ENCODE measurements at regions not wholly inside any gene's neighbourhood (a gene's known extent, or its start where the extent isn't known, plus 50 kb on each side); places are given as distances from the start of the nearest gene placed in this dataset.

GRCh38 chr2:34070196-34070595, 471.1 kb upstream of the FAM98A start:
- H3K27me3 Mint-ChIP-seq (ENCODE audit: low read depth), result peaks cover 14% of the 10 kb centered on the region
- DNase-seq (ENCODE audit: low spot score), result no peak
- H3K4me1 Mint-ChIP-seq (ENCODE audit: low read depth), result no peaks in the 10 kb centered on the region
- H3K36me3 Mint-ChIP-seq (ENCODE audit: low read depth), result no peaks in the 10 kb centered on the region
- no peaks in the 10 kb centered on the region for H3K9me3 Mint-ChIP-seq (ENCODE audit: low read depth)
- no peak for TF ChIP-seq CTCF (IDR thresholded peaks at IDR 0.05)
- no peak overlapping the region for H3K4me3 Mint-ChIP-seq (ENCODE audit: unreplicated experiment)
- no peak overlapping the region for H3K27ac Mint-ChIP-seq (ENCODE audit: unreplicated experiment)

- Mint-ChIP-seq H3K27me3 (ENCODE audit: low read depth) (peaks cover 13% of the 10 kb centered on the region), H3K27ac (ENCODE audit: unreplicated experiment) (no peak overlapping the region), H3K36me3 (ENCODE audit: low read depth) (no peaks in the 10 kb centered on the region), H3K4me1 (ENCODE audit: low read depth) (no peaks in the 10 kb centered on the region), H3K4me3 (ENCODE audit: unreplicated experiment) (no peak overlapping the region), H3K9me3 (ENCODE audit: low read depth) (no peaks in the 10 kb centered on the region)
- TF ChIP-seq CTCF (IDR thresholded peaks at IDR 0.05), result no peak
- no peak for DNase-seq (ENCODE audit: low spot score)
Observed at GRCh38 chr2:34069604-34070003, 470.5 kb upstream of the FAM98A start.

GRCh38 chr2:34050413-34050812, 451.3 kb upstream of the FAM98A start:
- Mint-ChIP-seq H3K4me1 (ENCODE audit: low read depth) (no peaks in the 10 kb centered on the region), H3K27ac (ENCODE audit: unreplicated experiment) (no peak overlapping the region), H3K9me3 (ENCODE audit: low read depth) (no peaks in the 10 kb centered on the region), H3K4me3 (ENCODE audit: unreplicated experiment) (no peak overlapping the region), H3K36me3 (ENCODE audit: low read depth) (no peaks in the 10 kb centered on the region), H3K27me3 (ENCODE audit: low read depth) (peaks cover 8% of the 10 kb centered on the region)
- DNase-seq (ENCODE audit: low spot score), result no peak
- no peak for TF ChIP-seq CTCF (IDR thresholded peaks at IDR 0.05)

- H3K27ac Mint-ChIP-seq (ENCODE audit: unreplicated experiment), result no peak overlapping the region
- H3K9me3 Mint-ChIP-seq (ENCODE audit: low read depth), result peaks cover 3% of the 10 kb centered on the region
- no peak for DNase-seq (ENCODE audit: low spot score)
- H3K4me3 Mint-ChIP-seq (ENCODE audit: unreplicated experiment), result no peak overlapping the region
- no peak for TF ChIP-seq CTCF (IDR thresholded peaks at IDR 0.05)
- no peaks in the 10 kb centered on the region for H3K27me3 Mint-ChIP-seq (ENCODE audit: low read depth)
- no peaks in the 10 kb centered on the region for H3K4me1 Mint-ChIP-seq (ENCODE audit: low read depth)
- H3K36me3 Mint-ChIP-seq (ENCODE audit: low read depth), result no peaks in the 10 kb centered on the region
Observed at GRCh38 chr2:34045101-34045655, 446.1 kb upstream of the FAM98A start.

- H3K27ac Mint-ChIP-seq (ENCODE audit: unreplicated experiment), result no peak overlapping the region
- TF ChIP-seq CTCF (IDR thresholded peaks at IDR 0.05), result no peak
- no peak for DNase-seq (ENCODE audit: low spot score)
- peaks cover 4% of the 10 kb centered on the region for H3K27me3 Mint-ChIP-seq (ENCODE audit: low read depth)
- no peaks in the 10 kb centered on the region for H3K4me1 Mint-ChIP-seq (ENCODE audit: low read depth)
- no peak overlapping the region for H3K4me3 Mint-ChIP-seq (ENCODE audit: unreplicated experiment)
- H3K9me3 Mint-ChIP-seq (ENCODE audit: low read depth), result no peaks in the 10 kb centered on the region
- no peaks in the 10 kb centered on the region for H3K36me3 Mint-ChIP-seq (ENCODE audit: low read depth)
Observed at GRCh38 chr2:34037886-34038285, 438.8 kb upstream of the FAM98A start.
